Type B pancreatic cell (in vitro differentiated cells): ENCODE measurements at regions not wholly inside any gene's neighbourhood (a gene's known extent, or its start where the extent isn't known, plus 50 kb on each side); places are given as distances from the start of the nearest gene placed in this dataset.

Source experiments
- DNase-seq: peaks from one replicate; pipeline ENCODE4 v3.0.0; 2021; ENCODE audit warnings: mixed read lengths; ENCODE audit not compliant: unreplicated experiment; ENCODE audit errors: extremely low spot score
- H3K27ac Mint-ChIP-seq: 2 replicates; pipeline ENCODE4 v1.8.0; 2021; ENCODE audit warnings: mild to moderate bottlenecking, mixed read lengths
- H3K27me3 Mint-ChIP-seq: 2 replicates; pipeline ENCODE4 v1.8.0; 2021; ENCODE audit warnings: mixed read lengths
- H3K36me3 Mint-ChIP-seq: 2 replicates; pipeline ENCODE4 v1.8.0; 2021; ENCODE audit warnings: mixed read lengths
- H3K4me1 Mint-ChIP-seq: one replicate; pipeline ENCODE4 v1.8.0; 2021; ENCODE audit warnings: mixed read lengths; ENCODE audit not compliant: unreplicated experiment
- H3K4me3 Mint-ChIP-seq: 2 replicates; pipeline ENCODE4 v1.8.0; 2021; ENCODE audit warnings: mild to moderate bottlenecking, mixed read lengths
- H3K9me3 Mint-ChIP-seq: 2 replicates; pipeline ENCODE4 v1.8.0; 2021; ENCODE audit warnings: mixed read lengths
- CTCF ChIP-seq: fragments of 200-600 bp; sonication (generic); conservative IDR thresholded peaks from 2 replicates; pipeline ENCODE4 v1.5.0; 2021; ENCODE audit warnings: antibody characterized with exemption, mild to moderate bottlenecking

GRCh38 chrX:5756616-5757015, 472.1 kb downstream of the NLGN4X start:
- H3K4me1 Mint-ChIP-seq: no peaks in the 10 kb centered on the region
- no peaks in the 10 kb centered on the region for H3K27me3 Mint-ChIP-seq
- H3K9me3 Mint-ChIP-seq: peaks cover 5% of the 10 kb centered on the region
- H3K27ac Mint-ChIP-seq: no peak overlapping the region
- DNase-seq: no peak
- TF ChIP-seq CTCF: no peak
- H3K36me3 Mint-ChIP-seq: no peaks in the 10 kb centered on the region
- H3K4me3 Mint-ChIP-seq: no peak overlapping the region

GRCh38 chrX:5753291-5753690, 475.4 kb downstream of the NLGN4X start:
- Mint-ChIP-seq H3K4me3 (no peak overlapping the region), H3K27ac (no peak overlapping the region), H3K9me3 (no peaks in the 10 kb centered on the region), H3K4me1 (no peaks in the 10 kb centered on the region), H3K27me3 (no peaks in the 10 kb centered on the region), H3K36me3 (no peaks in the 10 kb centered on the region)
- no peak for DNase-seq
- no peak for TF ChIP-seq CTCF

- H3K36me3 Mint-ChIP-seq: no peaks in the 10 kb centered on the region
These were observed 475.8 kb downstream of the NLGN4X start for GRCh38 chrX:5752831-5753230.

GRCh38 chrX:5748586-5749150, 480.0 kb downstream of the NLGN4X start:
- no peak overlapping the region for H3K27ac Mint-ChIP-seq
- H3K36me3 Mint-ChIP-seq: no peaks in the 10 kb centered on the region
- no peaks in the 10 kb centered on the region for H3K27me3 Mint-ChIP-seq
- no peak for DNase-seq
- H3K9me3 Mint-ChIP-seq: no peaks in the 10 kb centered on the region
- no peak overlapping the region for H3K4me3 Mint-ChIP-seq
- TF ChIP-seq CTCF: no peak
- H3K4me1 Mint-ChIP-seq: no peaks in the 10 kb centered on the region

More at GRCh38 chrX:5752831-5753230, 475.8 kb downstream of the NLGN4X start:
- Mint-ChIP-seq H3K4me1 (no peaks in the 10 kb centered on the region), H3K27ac (no peak overlapping the region), H3K4me3 (no peak overlapping the region), H3K9me3 (no peaks in the 10 kb centered on the region), H3K27me3 (no peaks in the 10 kb centered on the region)
- TF ChIP-seq CTCF: no peak
- DNase-seq: no peak

- Mint-ChIP-seq H3K4me3 (no peak overlapping the region), H3K36me3 (no peaks in the 10 kb centered on the region), H3K27ac (no peak overlapping the region), H3K9me3 (no peaks in the 10 kb centered on the region), H3K27me3 (no peaks in the 10 kb centered on the region), H3K4me1 (no peaks in the 10 kb centered on the region)
- TF ChIP-seq CTCF: no peak
- DNase-seq: no peak
These were observed 482.4 kb downstream of the NLGN4X start for GRCh38 chrX:5746231-5746630.

- no peaks in the 10 kb centered on the region for H3K36me3 Mint-ChIP-seq
- DNase-seq: no peak
- H3K4me3 Mint-ChIP-seq: no peak overlapping the region
- no peaks in the 10 kb centered on the region for H3K27me3 Mint-ChIP-seq
- H3K27ac Mint-ChIP-seq: no peak overlapping the region
- TF ChIP-seq CTCF: no peak
- H3K4me1 Mint-ChIP-seq: peaks cover 1% of the 10 kb centered on the region
- peaks cover 9% of the 10 kb centered on the region for H3K9me3 Mint-ChIP-seq
These were observed 495.2 kb downstream of the NLGN4X start for GRCh38 chrX:5733501-5733900.
